NCI-H345 treated with DMSO at 0.1 percent for 48 hours (cell line): ENCODE measurements at regions not wholly inside any gene's neighbourhood (a gene's known extent, or its start where the extent isn't known, plus 50 kb on each side); places are given as distances from the start of the nearest gene placed in this dataset.
"Not testable (repeated sequence)": the region's sequence is repeated elsewhere in the genome, so short reads cannot be mapped to it uniquely, and the experiment has no call there.

Experiments used
- DNase-seq: peaks from one replicate; lab custom pipeline; 2025; ENCODE audit not compliant: unreplicated experiment; lab: John Stamatoyannopoulos, UW

DNA sequence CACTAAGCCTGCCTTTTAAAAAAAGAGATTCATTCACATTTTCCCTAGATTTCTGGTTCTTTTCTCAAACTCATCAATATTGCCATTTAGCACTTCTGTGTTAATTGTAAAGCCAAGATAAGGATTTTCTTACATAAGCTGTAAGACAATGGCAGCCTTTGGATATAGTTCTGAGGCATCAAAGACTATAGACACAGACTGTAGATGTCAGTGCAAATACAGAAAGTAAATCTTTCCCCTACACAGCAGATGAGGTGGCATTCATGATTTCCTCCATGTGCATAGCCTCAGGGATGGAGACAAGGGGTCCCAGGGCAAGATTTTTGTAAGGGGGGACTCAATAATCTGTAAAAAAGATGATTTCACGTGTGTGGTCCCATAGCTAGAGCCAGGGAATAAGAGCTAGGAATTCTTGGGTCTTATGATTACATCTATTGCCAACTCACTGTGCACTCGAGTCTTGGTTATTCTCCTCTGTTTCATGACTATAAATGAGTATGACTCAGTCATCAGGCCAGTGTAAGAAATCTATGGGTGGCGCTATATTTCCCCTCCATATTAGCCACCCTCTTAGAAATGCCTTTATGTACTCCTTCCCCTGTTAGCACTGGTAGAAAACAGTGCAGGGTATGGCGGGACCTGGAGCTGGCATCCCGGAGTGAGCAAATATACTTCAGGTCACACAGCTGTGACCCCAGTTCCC lies 207.5 kb downstream of the EXOC5 start:
- DNase-seq = no peak

DNA sequence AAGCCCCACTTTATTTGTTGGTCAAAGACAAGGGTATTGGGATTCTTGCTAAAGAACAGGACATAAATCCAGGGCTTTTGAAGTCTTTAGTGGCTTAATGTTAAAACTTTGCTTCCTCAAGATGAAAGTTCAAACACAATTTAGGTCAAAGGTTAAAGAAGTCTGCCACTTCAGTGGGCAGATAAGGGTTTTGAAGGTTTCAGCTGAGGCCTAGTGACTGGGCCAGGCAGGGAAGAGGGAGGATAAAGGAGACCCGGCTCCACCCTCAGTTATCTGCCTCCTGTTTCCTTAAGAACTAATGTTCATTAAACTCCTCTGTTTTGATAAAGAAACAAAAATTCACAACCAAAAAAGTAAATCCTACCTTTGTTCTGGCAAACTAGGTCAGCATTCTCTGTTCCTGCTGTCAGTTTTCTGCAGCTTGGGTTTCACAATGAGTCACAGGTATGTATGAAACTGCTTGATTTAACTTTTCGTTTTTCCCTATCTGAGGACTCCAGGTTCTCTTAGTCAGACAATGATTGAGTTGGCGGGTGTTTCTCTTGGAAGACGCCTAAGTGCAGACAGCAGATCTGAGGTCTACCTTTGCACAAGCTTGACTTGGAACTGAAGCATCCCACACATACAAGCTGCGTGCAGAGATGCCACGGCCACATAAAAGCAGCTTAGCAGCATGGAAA lies 208.3 kb downstream of the EXOC5 start:
- DNase-seq = no peak

DNA sequence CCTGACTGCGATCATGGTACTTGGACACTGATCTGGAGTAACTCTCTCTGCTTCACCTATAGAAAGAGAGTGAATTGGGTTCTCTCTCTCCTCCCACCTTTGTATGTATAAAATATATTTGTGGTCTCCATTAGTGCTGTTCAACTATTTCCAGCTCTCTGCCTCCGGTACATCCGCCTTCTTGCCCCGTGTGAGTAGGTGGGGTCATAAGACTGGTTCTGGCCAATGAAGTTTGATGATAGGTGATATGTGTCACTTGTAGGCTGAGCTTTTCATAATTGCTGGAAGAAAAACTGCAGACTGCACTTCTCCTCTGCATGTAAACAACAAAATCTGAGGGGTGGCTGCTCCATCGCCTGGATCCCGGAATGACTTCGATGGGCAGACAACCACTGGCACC lies 210.4 kb downstream of the EXOC5 start:
- DNase-seq = no peak

DNA sequence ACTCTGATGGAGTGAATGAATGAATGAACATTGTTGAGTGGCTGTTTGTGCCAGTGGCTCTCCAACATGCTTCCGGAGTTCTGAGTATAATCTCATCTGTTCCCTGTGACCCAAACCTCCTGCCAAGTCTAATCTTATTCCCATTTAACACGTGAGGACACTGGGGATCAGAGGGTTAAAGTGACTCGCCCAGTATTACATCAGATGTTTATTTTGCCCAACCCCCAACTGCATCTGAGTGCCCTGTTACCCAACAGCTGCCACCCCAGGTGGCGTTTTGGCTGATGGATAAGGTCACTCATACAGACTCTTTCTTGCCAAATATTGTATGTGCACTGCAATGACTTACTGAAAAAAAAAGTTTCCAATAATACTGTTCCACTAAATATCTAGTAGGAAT lies 210.9 kb downstream of the EXOC5 start:
- DNase-seq = peak; percentile 36

DNA sequence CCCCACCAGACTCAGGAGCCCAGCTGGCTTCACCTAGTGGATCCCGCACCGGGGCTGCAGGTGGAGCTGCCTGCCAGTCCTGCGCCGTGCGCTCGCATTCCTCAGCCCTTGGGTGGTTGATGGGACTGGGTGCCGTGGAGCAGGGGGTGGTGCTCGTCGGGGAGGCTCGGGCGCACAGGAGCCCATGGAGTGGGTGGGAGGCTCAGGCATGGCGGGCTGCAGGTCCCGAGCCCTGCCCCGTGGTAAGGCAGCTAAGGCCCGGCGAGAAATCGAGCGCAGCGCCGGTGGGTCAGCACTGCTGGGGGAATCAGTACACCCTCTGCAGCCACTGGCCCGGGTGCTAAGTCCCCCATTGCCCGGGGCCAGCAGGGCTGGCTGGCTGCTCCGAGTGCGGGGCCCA lies 212.2 kb downstream of the EXOC5 start:
- not testable (repeated sequence) for DNase-seq

DNA sequence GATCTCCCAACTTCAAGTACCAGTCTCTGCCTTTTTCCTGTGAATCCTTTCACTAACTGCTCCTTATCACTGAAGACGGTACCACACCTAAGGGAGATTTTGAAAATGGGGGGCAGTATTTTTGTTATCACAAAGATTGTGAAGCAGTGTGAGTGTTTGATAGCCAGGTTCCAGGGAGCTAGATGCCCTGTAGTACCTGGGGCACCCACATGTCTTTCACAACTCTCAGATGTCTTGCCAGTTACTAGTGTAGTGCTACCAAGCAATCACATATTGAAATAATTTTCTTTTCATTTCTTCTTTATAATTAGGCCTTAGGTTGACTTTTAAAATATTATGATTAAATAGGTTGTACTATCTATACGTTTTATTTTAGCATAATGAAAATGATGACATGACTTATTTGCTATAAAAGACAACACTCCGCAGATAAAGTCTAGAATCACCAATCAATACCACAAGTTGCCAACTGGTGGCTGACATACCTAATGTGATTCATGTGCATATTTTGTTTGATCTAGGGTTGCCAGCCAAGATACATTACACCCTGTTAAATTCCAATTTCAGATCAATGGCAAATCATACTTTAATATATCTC lies 215.9 kb downstream of the EXOC5 start:
- DNase-seq = no peak

DNA sequence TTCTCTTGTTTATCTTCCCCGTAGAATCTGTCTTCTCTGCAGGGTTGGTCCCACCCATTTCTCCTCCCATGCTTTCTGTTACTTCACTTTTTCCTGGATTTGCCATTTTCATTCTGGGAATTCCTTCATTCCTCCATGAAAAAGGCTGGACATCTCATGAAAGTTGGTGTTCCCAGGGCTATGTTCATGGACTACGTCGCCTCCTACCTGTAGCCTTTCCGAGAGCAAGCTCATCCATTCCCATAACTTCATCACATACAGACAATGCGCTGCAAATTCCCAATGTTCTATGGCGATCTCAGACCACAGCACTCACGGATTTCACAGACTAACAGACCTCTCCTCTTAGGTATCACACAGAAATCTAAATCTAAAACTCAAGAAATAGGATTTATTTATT lies 217.1 kb downstream of the EXOC5 start:
- DNase-seq = no peak

DNA sequence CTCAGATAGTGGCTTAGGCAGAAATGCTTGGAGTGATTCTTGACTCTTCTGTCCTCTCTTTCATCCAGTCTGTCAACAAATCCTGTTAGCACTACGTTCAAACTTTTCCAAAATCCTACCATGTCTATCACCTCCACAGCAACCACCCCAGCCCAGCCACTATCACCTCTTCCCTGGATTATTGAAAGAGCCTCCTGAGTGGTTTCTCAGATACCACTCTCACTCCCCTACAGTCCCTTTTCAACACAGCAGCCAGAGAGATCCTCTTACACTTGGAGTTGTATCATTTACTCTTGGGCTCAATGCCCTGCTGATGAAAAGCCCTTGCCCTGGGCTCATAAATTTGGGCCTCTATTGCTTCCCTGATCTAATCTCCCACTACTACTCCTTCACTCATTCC lies 218.9 kb downstream of the EXOC5 start:
- DNase-seq = no peak

DNA sequence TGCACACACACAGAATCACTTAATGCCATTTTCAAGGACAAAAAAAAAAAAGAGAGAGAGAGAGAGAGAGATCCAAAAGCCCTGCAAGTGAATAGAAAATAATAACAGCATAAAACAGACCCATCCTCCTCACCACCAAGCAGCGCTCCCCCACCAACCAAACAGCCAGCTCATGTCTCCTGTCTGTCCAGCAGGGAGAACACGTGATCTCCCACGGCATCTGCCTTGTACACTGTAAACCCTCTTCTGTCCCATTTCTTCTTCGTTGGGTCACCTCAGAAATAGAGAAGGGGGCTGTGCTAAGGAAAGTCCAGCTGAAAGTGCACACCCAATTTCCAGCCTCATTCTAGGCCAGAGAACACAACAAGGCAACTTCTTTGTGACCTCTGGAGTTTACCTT lies 222.5 kb downstream of the EXOC5 start:
- DNase-seq = no peak

DNA sequence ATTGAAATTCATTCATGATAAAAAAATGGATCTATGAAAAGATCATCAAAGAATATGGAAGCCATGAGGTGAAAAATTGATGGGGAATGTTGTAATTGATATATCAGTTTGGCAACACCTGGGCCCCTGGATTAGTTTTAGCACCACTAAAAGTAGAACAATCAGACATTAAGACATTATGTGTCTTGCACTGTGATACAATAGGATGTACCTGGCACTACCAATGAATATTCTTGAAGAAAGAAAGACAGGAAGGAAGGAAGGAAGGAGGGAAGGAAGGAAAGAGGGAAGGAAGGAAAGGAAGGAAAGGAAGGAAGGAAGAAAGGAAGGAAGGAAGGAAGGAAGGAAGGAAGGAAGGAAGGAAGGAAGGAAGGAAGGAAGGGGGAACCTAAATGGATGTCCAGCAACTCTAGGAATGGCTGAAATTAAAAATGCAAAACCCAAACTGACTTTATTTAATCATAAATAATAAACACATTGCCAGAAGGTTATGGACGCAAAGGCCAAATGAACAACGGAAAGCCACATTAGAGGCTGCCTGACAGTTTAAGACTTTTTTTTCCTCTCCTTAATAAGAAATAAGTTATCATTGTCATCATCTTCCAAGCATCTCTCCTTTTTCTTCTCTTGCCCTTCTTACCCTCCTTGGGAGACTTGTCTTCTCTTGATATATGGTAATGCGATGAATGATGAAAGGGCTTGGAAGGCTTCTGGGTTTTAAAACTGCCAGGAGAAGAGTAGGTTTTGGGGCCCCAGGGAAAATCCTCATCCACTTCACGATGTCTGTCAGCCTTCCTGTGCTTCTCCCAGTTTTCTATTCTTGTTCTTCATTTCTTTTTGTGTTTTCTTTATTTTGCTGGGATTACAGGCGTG lies 224.4 kb downstream of the EXOC5 start:
- DNase-seq = not testable (repeated sequence)

DNA sequence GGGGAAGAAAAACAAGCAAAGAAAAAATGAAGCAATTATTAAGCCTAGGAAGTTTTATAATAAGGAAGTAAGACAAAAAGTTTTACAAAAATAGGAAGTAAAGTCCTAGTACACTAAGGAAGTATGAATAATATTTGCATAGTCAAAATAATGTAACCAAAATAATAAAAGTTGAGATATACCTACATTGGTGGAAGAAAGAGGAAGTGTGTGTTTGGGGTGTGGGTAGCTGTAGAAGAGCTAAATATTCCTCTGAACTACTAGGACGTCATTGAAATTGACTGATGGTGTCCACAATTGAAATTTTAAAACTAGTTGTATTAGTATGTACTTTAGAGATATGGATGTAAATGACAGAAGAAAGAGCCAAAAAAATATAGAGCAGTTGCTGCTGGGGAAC lies 228.4 kb upstream of the OTX2 start:
- no peak for DNase-seq

DNA sequence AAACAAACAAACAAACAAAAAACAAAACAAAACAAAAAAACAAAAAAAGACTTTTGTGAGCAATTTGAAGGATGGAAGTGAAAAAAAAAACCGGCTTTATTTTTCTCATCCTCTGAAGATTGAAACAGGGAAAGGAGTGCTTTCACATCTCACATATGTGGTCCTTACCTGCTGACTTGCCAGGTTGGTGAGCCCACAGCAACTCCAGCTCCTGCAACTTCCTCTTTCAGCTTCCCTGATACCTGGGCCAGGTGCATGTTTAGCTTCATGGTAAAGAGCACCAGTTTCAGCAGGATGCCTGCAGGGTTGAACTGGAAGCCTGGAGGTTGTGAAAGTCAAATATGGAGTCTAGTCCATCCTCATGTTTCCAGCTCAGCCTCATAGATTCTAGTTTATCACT lies 221.2 kb upstream of the OTX2 start:
- DNase-seq = no peak

DNA sequence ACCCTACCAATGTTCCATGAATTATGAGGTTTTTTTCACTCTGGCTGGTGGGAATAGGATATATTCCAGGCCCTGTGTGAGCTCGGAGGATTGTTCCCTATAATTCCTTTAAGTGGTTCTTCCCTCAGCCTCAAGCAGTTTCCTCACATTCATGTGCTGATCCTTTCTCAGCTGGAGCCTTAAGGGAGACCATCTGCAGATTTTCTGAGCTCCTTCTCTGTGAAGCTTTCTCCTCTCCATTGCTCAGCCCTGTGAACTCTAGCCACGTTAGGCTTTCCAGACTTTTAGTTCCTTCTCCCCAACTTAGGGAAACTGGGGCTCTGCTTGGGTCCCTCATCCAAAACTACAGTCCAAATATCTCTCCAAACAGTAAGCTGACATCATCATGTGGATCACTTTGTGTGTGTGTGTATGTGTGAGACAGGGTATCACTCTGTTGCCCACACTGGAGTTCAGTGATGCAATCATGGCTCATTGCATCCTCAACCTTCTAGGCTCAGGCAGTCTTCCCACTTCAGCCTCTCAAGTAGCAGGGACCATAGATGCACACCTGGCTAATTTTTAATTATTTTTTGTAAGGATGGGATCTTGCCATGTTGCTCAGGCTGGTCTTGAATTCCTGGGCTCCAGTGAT lies 219.5 kb upstream of the OTX2 start:
- DNase-seq = no peak

DNA sequence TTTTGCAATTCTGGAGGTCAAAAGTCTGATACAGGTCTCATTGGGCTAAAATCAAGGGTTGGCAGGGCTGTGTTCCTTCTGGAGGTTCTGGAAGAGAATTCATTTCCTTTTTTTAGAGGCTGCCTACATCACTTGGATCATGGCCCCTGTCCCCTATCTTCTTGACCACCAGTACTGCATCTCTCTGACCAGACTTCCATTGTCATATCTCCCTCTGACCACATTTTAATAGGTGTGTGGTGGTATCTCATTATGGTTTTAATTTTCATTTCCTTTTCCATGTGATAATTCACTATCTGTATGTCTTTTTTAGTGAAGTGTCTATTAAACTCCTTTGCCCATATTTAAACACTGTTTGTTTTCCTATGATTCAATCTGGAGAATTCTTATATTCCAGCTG lies 215.2 kb upstream of the OTX2 start:
- DNase-seq = no peak

DNA sequence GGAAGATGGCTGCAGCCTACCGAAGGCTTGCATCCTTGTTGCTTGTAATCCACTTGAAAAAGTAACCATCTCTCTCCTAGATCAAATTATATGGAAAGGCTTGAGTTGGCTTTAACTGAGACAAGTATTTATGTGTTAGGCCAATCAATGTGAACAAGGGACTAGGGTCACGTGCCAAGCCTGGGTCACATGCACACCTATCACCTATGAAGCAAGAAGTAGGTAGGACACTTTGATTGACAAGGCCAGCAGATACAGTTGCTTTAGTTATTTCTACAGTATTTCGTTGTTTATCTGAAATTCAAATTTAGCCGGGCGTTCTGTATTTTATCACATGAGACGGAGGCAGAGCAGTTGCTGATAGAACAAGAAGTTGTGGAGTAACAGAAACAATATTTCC lies 212.3 kb upstream of the OTX2 start:
- no peak for DNase-seq

DNA sequence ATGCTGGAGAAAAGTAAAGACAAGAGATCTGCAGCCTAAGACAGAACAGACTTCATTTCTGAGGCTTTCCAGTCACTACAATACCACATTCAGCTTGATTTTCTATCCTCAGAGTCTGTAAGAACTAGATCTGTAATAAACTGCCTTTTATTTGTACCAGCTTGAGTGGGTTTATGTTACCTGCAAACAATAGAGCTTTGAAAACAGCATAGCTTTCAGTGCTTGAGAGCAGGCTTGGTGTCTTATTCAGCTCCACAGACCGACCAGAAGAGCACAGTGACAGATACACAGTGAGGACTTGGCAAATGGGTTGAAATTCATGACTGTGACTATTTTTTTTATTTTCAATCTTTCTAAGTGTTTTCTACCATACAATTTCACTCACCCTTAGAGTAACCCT lies 207.8 kb upstream of the OTX2 start:
- peak; percentile 28 for DNase-seq

DNA sequence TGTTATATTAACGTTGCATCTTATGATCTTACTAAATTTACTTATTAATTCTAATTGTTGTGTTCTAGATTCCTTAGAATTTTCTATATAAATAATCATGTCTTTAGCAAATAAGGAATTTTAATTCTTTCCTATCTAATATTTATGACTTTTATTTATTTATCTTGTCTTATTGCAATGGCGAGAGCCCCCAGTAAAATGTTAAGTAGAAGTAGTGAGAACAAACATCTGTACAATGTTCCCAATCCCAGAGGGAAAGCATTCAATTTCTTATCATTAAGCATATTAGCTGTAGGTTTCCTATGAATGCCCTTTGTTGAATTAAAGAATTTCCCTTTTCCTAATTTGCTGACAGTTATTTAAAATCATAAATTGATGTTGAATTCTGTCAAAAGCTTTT lies 203.7 kb upstream of the OTX2 start:
- DNase-seq = no peak

DNA sequence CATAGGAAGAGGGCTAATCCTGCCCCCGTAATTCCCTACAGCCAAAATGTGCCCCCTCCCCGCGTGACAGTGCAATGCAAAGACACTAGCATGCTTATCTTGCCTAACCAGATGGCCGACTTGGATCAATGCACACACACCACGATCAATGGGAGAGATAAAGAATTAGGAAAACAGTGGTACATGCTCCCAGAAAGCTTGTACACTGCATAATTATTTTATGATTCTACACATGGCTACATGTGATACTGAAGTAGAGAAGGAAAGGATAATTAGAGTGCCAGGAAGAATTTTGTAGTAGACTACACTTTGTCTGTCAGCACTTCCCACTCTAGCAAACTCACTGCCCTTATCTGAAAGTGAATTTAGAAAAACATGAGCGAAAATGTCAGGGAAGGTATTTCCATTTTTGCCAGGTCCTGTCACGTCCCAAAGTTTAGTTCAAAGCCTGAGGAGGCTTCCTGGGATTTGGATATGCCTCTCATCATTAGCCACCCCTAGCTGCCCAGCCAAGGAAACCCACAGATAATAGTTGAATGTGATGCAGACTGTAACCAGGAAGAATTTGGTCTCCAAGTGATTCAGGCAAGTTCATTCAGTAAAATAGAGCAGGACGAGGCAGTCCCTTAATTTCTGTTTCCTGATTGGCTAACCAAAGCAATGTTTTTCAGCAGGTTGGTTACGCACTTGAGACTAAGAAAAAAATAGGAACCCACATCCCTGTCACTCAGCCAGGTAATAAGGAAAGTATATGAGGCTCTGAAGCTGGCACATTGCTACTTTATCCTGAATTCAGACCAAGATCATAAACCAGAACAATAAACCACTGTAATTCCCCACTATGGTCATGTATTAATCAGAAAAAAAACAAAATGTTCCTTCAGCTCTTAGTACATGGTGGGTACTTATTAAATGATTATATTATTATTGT lies 199.6 kb upstream of the OTX2 start:
- no peak for DNase-seq

DNA sequence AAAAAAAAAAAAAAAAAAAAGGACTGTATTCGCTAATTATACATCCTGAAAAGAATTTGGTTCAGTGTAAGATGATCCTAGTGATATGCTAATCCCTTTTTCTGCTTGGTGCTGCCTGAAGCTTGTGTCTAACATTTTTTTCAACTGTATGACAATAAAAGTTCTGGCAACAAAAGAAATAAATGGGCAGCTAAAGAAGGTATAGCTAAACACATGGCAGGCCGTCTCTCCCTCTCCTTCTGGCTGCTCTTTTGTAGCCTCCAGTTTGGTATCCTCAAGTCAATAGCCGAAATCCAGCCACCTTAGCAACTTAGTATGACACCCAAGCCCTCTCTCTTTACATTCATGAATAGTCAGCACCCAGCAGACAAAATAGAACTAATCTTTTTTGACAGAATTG lies 198.3 kb upstream of the OTX2 start:
- no peak for DNase-seq

DNA sequence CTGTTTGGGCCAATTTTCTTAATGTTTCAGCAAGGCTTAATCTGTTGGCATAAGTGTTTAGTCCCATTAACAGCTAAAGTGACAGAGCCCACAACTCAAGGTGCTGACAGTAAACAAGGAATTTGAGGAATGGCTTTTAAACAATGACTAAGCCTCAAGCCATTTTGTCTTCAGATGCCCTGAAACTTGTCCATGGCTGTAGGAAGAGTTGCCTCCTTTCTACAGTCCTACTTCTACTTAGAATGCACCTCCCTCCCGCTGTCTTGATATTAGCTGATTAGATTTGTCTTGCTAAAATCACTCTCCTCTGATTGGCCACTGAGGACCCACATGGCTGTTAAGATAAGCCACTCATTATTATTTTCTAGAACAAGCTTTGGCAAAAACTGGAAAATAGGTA lies 188.4 kb upstream of the OTX2 start:
- DNase-seq = no peak
